Transverse colon (tissue), 4 donors: ENCODE measurements at regions not wholly inside any gene's neighbourhood (a gene's known extent, or its start where the extent isn't known, plus 50 kb on each side); places are given as distances from the start of the nearest gene placed in this dataset.

Source experiments
- DNase-seq: peaks from one replicate; pipeline ENCODE4 v3.0.0-alpha.2; 2019
- H3K27ac ChIP-seq, 4 donors: fragments of 200-600 bp; sonication (generic); 2 replicates each; pipeline ENCODE4 v1.5.1; 2016 to 2018; ENCODE audit warnings: inconsistent platforms in 4 of 4
- H3K27me3 ChIP-seq: fragments of 200-600 bp; sonication (generic); 2 replicates; pipeline ENCODE4 v1.5.1; 2017; ENCODE audit warnings: inconsistent platforms
- H3K36me3 ChIP-seq, 4 donors: fragments of 200-600 bp; sonication (generic); 2 replicates each; pipeline ENCODE4 v1.5.1; 2017 to 2019; ENCODE audit warnings: inconsistent platforms in 4 of 4
- H3K4me1 ChIP-seq, 4 donors: fragments of 200-600 bp; sonication (generic); 2 replicates each; pipeline ENCODE4 v1.5.1; 2017 to 2020; ENCODE audit warnings: inconsistent platforms in 4 of 4
- H3K4me3 ChIP-seq, 4 donors: fragments of 200-600 bp; sonication (generic); 1 replicate in 1 of 4; 2 replicates in 3 of 4; pipeline versions ENCODE4 v1.5.1 to v1.6.1; 2017 to 2019; ENCODE audit warnings: inconsistent platforms in 4 of 4
- H3K9me3 ChIP-seq, 2 donors: fragments of 200-600 bp; sonication (generic); 2 replicates each; pipeline ENCODE4 v1.5.1; 2017 to 2019; ENCODE audit warnings: inconsistent platforms in 2 of 2
- CTCF ChIP-seq, 5 experiments: fragments of 200-600 bp in 3 of 5; fragments of 450-650 bp in 2 of 5; sonication (generic) in 3 of 5; IDR thresholded peaks; 1 replicate in 2 of 5; 2 replicates in 3 of 5; pipeline ENCODE4 v1.5.1; 2016 to 2017; ENCODE audit warnings: antibody characterized with exemption in 5 of 5, inconsistent platforms in 3 of 5, mild to moderate bottlenecking in 2 of 5, moderate library complexity in 1 of 5
- EP300 ChIP-seq: sonication (generic); formaldehyde crosslinking; IDR thresholded peaks from one replicate; pipeline ENCODE4 v1.6.1; 2017; ENCODE audit warnings: antibody characterized with exemption, low read depth
- POLR2A ChIP-seq: fragments of 450-650 bp; IDR thresholded peaks from one replicate; pipeline ENCODE4 v1.6.1; 2016; ENCODE audit warnings: antibody characterized with exemption, mild to moderate bottlenecking, moderate library complexity
- POLR2AphosphoS5 ChIP-seq, 3 donors: sonication (generic); formaldehyde crosslinking; IDR thresholded peaks; one replicate each; pipeline ENCODE4 v1.6.1; 2016; ENCODE audit warnings: antibody characterized with exemption in 3 of 3
- WGBS, 2 donors: methylation state at CpG; one replicate each; pipeline ENCODE4 v1.1.5; 2018; ENCODE audit warnings: low coverage in 1 of 2; 5-methylcytosine and 5-hydroxymethylcytosine counted together
- in situ Hi-C, 4 donors: fragments of 200-750 bp; cut with MboI; loops; one replicate each; pipeline versions ENCODE4 v1.15.0 to v1.15.1; 2017; ENCODE audit warnings: low sequenced_read_pairs in 3 of 4, low pct_ligation_motif_present in 1 of 4, low pct_unique_long_range_greater_than_20kb in 1 of 4
- intact Hi-C: fragments of 100-400 bp; cut with DNase I; formaldehyde crosslinking; loops from one replicate; pipeline ENCODE4 v1.15.1; 2023; ENCODE audit warnings: low total_unique reads

- Histone ChIP-seq H3K4me3 (no peak overlapping the region), H3K4me1 (peaks cover 0 to 15% (median 2%) of the 10 kb centered on the region in 4 donors), H3K9me3 (no peaks in the 10 kb centered on the region), H3K27me3 (no peaks in the 10 kb centered on the region), H3K27ac (peak overlapping the region; percentile 62 to 70 (median 66)), H3K36me3 (no peaks in the 10 kb centered on the region)
- intact Hi-C loops (no loop called here), in situ Hi-C loops (loop anchor here in 1 of 4 donors (25.0 kb wide), 1 partner anchor 372 kb away; no protein-coding TSS in a partner anchor)
- 0 to 46% methylated on average over 1 to 2 of the region's 2 CpGs for WGBS, 2 donors
- DNase-seq = peak; percentile 91
- TF ChIP-seq POLR2AphosphoS5 (IDR thresholded peaks at IDR 0.05) (peak in 2 of 3 donors; percentile 54 to 59), POLR2A (no peak), EP300 (no peak), CTCF (IDR thresholded peaks at IDR 0.05) (no peak)
These were observed 85.7 kb upstream of the EXOC1L start for GRCh38 chr4:55733932-55734331.

- Histone ChIP-seq H3K4me3 (no peak overlapping the region), H3K27ac (no peak overlapping the region), H3K27me3 (no peaks in the 10 kb centered on the region), H3K36me3 (no peaks in the 10 kb centered on the region), H3K9me3 (no peaks in the 10 kb centered on the region), H3K4me1 (peaks cover 0 to 15% (median 2%) of the 10 kb centered on the region in 4 donors)
- TF ChIP-seq EP300 (no peak), CTCF (IDR thresholded peaks at IDR 0.05) (peak; percentile 22 to 29 (median 23))
- no peak for DNase-seq
- intact Hi-C loops (no loop called here), in situ Hi-C loops (loop anchor here in 1 of 4 donors (25.0 kb wide), 1 partner anchor 374 kb away; no protein-coding TSS in a partner anchor)
- WGBS, 2 donors = 34 to 43% methylated on average over 3 of the region's 3 CpGs
These were observed 82.9 kb upstream of the EXOC1L start for GRCh38 chr4:55736605-55737183.

- 56 to 67% methylated on average over 1 to 5 of the region's 5 CpGs for WGBS, 2 donors
- Histone ChIP-seq H3K36me3 (no peaks in the 10 kb centered on the region), H3K4me1 (no peaks in the 10 kb centered on the region), H3K27ac (no peak overlapping the region), H3K4me3 (no peak overlapping the region), H3K9me3 (no peaks in the 10 kb centered on the region), H3K27me3 (no peaks in the 10 kb centered on the region)
- DNase-seq = no peak
- in situ Hi-C loops (loop anchor here in 1 of 4 donors (25.0 kb wide), 1 partner anchor 380 kb away; no protein-coding TSS in a partner anchor), intact Hi-C loops (no loop called here)
- TF ChIP-seq POLR2AphosphoS5 (IDR thresholded peaks at IDR 0.05) = no peak
- TF ChIP-seq EP300 = no peak
- no peak for TF ChIP-seq POLR2A
- TF ChIP-seq CTCF (IDR thresholded peaks at IDR 0.05) = no peak
These were observed 76.9 kb upstream of the EXOC1L start for GRCh38 chr4:55742655-55743202.

GRCh38 chr4:55744369-55744768, 75.2 kb upstream of the EXOC1L start:
- Histone ChIP-seq H3K27ac (no peak overlapping the region), H3K27me3 (no peaks in the 10 kb centered on the region), H3K9me3 (no peaks in the 10 kb centered on the region), H3K4me3 (no peak overlapping the region), H3K36me3 (no peaks in the 10 kb centered on the region), H3K4me1 (no peaks in the 10 kb centered on the region)
- no peak for DNase-seq
- intact Hi-C loops (no loop called here), in situ Hi-C loops (loop anchor here in 1 of 4 donors (25.0 kb wide), 1 partner anchor 382 kb away; no protein-coding TSS in a partner anchor)
- WGBS, 2 donors = 72 to 79% methylated on average over 6 of the region's 6 CpGs
- TF ChIP-seq CTCF (IDR thresholded peaks at IDR 0.05) = no peak
- no peak for TF ChIP-seq EP300
- no peak for TF ChIP-seq POLR2AphosphoS5 (IDR thresholded peaks at IDR 0.05)
- no peak for TF ChIP-seq POLR2A
